ENCODE measurements at regions not wholly inside any gene's neighbourhood (a gene's known extent, or its start where the extent isn't known, plus 50 kb on each side); places are given as distances from the start of the nearest gene placed in this dataset.

GRCh38 chr6:56734335-56734734 is 91.6 kb upstream of the DST start:
- Histone ChIP-seq H3K79me2 (ENCODE audit: control insufficient read depth, insufficient read depth, low read length) (no peaks in the 10 kb centered on the region), H3K27me3 (replicated peaks in 1 of 4; ENCODE audit: control extremely low read depth in 1 of 4, control insufficient read depth in 3 of 4, insufficient read depth in 4 of 4, low read length in 3 of 4) (no peaks in the 10 kb centered on the region), H2AFZ (ENCODE audit: insufficient read depth, low read depth, low read length, poor library complexity, severe bottlenecking) (no peak overlapping the region), H3K4me3 (ENCODE audit: control extremely low read depth in 1 of 5, extremely low read depth in 1 of 5, insufficient read depth in 1 of 5, low read depth in 2 of 5, low read length in 4 of 5) (no peak overlapping the region), H3K4me1 (ENCODE audit: control insufficient read depth in 2 of 2, insufficient read depth in 2 of 2, low read length in 2 of 2) (no peaks in the 10 kb centered on the region), H3K27ac (ENCODE audit: low read length in 2 of 2) (no peak overlapping the region), H3K4me2 (replicated peaks; ENCODE audit: low read depth, low read length, poor library complexity, severe bottlenecking) (no peak overlapping the region), H4K20me1 (ENCODE audit: control insufficient read depth, insufficient read depth, low read length, poor library complexity, severe bottlenecking) (no peaks in the 10 kb centered on the region), H3K36me3 (replicated peaks in 1 of 2; ENCODE audit: control extremely low read depth in 1 of 2, control insufficient read depth in 1 of 2, extremely low read depth in 1 of 2, insufficient read depth in 2 of 2, low read length in 1 of 2) (no peaks in the 10 kb centered on the region), H3K9ac (ENCODE audit: low read length) (no peak overlapping the region), H3K9me3 (ENCODE audit: control extremely low read depth in 1 of 3, control insufficient read depth in 2 of 3, insufficient read depth in 1 of 3, low read length in 2 of 3) (no peaks in the 10 kb centered on the region)
- Mint-ChIP-seq H3K27ac (no peak overlapping the region), H3K9me3 (ENCODE audit: insufficient read depth) (no peaks in the 10 kb centered on the region), H3K4me1 (no peaks in the 10 kb centered on the region), H3K27me3 (peaks cover 3% of the 10 kb centered on the region), H3K4me3 (no peak overlapping the region)
- intact Hi-C loops (cut with micrococcal nuclease) = no loop called here
- WGBS (ENCODE audit: insufficient coverage) = no CpG with 5 or more reads among the region's 2 CpGs
- POLR2A ChIA-PET = no interaction called here
- TF ChIP-seq, protein P1, sequence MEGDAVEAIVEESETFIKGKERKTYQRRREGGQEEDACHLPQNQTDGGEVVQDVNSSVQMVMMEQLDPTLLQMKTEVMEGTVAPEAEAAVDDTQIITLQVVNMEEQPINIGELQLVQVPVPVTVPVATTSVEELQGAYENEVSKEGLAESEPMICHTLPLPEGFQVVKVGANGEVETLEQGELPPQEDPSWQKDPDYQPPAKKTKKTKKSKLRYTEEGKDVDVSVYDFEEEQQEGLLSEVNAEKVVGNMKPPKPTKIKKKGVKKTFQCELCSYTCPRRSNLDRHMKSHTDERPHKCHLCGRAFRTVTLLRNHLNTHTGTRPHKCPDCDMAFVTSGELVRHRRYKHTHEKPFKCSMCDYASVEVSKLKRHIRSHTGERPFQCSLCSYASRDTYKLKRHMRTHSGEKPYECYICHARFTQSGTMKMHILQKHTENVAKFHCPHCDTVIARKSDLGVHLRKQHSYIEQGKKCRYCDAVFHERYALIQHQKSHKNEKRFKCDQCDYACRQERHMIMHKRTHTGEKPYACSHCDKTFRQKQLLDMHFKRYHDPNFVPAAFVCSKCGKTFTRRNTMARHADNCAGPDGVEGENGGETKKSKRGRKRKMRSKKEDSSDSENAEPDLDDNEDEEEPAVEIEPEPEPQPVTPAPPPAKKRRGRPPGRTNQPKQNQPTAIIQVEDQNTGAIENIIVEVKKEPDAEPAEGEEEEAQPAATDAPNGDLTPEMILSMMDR (IDR thresholded peaks at IDR 0.05) = no peak
- no peak for TF ChIP-seq EZH2 (IDR thresholded peaks at IDR 0.05; ENCODE audit: borderline replicate concordance, insufficient read depth, low read depth, low read length, poor library complexity, severe bottlenecking)
- ATAC-seq (ENCODE audit: low read depth) (no peak), DNase-seq (no peak)
- CTCF ChIA-PET = no interaction called here

DNA sequence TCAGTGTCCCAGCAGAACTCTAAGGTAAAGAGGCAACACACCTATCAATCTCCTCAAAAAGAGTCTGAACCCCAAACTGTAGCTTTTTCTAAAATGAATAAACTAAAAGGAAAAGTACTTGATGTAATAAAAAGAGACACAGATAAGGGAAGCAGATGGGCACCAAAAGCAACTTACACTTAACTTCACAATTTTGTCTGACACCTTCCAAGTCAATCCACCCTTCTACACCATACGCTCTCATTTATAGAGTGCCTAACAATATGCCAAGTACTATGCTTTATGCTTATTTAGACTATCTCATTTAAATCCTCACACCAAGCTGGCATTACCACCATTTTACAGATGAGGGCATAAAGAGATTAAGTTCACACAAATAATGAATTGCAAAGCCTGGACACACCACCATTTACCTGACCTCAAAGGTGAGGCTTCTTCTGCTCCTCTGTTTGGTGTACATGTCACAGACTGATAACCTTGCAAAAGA is 90.6 kb upstream of the DST start:
- Histone ChIP-seq H3K79me2 (ENCODE audit: control insufficient read depth, insufficient read depth, low read length) (no peaks in the 10 kb centered on the region), H2AFZ (ENCODE audit: insufficient read depth, low read depth, low read length, poor library complexity, severe bottlenecking) (no peak overlapping the region), H3K4me1 (ENCODE audit: control insufficient read depth in 2 of 2, insufficient read depth in 2 of 2, low read length in 2 of 2) (no peaks in the 10 kb centered on the region), H3K9me3 (ENCODE audit: control extremely low read depth in 1 of 3, control insufficient read depth in 2 of 3, insufficient read depth in 1 of 3, low read length in 2 of 3) (no peaks in the 10 kb centered on the region), H3K36me3 (replicated peaks in 1 of 2; ENCODE audit: control extremely low read depth in 1 of 2, control insufficient read depth in 1 of 2, extremely low read depth in 1 of 2, insufficient read depth in 2 of 2, low read length in 1 of 2) (no peaks in the 10 kb centered on the region), H3K27me3 (replicated peaks in 1 of 4; ENCODE audit: control extremely low read depth in 1 of 4, control insufficient read depth in 3 of 4, insufficient read depth in 4 of 4, low read length in 3 of 4) (no peaks in the 10 kb centered on the region), H3K27ac (ENCODE audit: low read length in 2 of 2) (no peak overlapping the region), H3K9ac (ENCODE audit: low read length) (no peak overlapping the region), H3K4me2 (replicated peaks; ENCODE audit: low read depth, low read length, poor library complexity, severe bottlenecking) (no peak overlapping the region), H3K4me3 (ENCODE audit: control extremely low read depth in 1 of 5, extremely low read depth in 1 of 5, insufficient read depth in 1 of 5, low read depth in 2 of 5, low read length in 4 of 5) (no peak overlapping the region), H4K20me1 (ENCODE audit: control insufficient read depth, insufficient read depth, low read length, poor library complexity, severe bottlenecking) (no peaks in the 10 kb centered on the region)
- DNase-seq (no peak), ATAC-seq (ENCODE audit: low read depth) (no peak)
- ChIA-PET POLR2A (no interaction called here), CTCF (no interaction called here)
- TF ChIP-seq, protein P1 (IDR thresholded peaks at IDR 0.05) = no peak
- no peak for TF ChIP-seq EZH2 (IDR thresholded peaks at IDR 0.05; ENCODE audit: borderline replicate concordance, insufficient read depth, low read depth, low read length, poor library complexity, severe bottlenecking)
- WGBS (ENCODE audit: insufficient coverage) = no CpG with 5 or more reads among the region's 1 CpG
- H3K4me1 Mint-ChIP-seq = no peaks in the 10 kb centered on the region
- intact Hi-C loops (cut with micrococcal nuclease) = no loop called here
- H3K9me3 Mint-ChIP-seq (ENCODE audit: insufficient read depth) = no peaks in the 10 kb centered on the region
- no peak overlapping the region for H3K27ac Mint-ChIP-seq
- peaks cover 3% of the 10 kb centered on the region for H3K27me3 Mint-ChIP-seq
- no peak overlapping the region for H3K4me3 Mint-ChIP-seq

Data from B cell (primary cell).